ENCODE measurements at regions not wholly inside any gene's neighbourhood (a gene's known extent, or its start where the extent isn't known, plus 50 kb on each side); places are given as distances from the start of the nearest gene placed in this dataset.

- Histone ChIP-seq H3K4me1 (ENCODE audit: control insufficient read depth, insufficient read depth, low read length) (no peaks in the 10 kb centered on the region), H3K9me3 (ENCODE audit: control insufficient read depth, low read length) (no peaks in the 10 kb centered on the region), H3K27ac (ENCODE audit: low read length) (no peak overlapping the region), H3K27me3 (ENCODE audit: control insufficient read depth, insufficient read depth) (no peaks in the 10 kb centered on the region), H3K4me3 (ENCODE audit: low read length) (no peak overlapping the region)
- 61% methylated on average over 21 of the region's 21 CpGs for WGBS
- intact Hi-C loops (cut with DNase I), result no loop called here
- ATAC-seq (no peak), DNase-seq (no peak)
Measured at GRCh38 chr7:1331561-1332467, 99.1 kb downstream of the UNCX start.

GRCh38 chr7:1336509-1336908 lies 103.8 kb downstream of the UNCX start:
- no peaks in the 10 kb centered on the region for H3K27me3 ChIP-seq (ENCODE audit: control insufficient read depth, insufficient read depth)

GRCh38 chr7:1339611-1340010 lies 106.9 kb downstream of the UNCX start:
- no peaks in the 10 kb centered on the region for H3K9me3 ChIP-seq (ENCODE audit: control insufficient read depth, low read length)
- H3K27me3 ChIP-seq (ENCODE audit: control insufficient read depth, insufficient read depth), result no peaks in the 10 kb centered on the region
- DNase-seq (no peak), ATAC-seq (no peak)
- no peak overlapping the region for H3K27ac ChIP-seq (ENCODE audit: low read length)
- no peaks in the 10 kb centered on the region for H3K4me1 ChIP-seq (ENCODE audit: control insufficient read depth, insufficient read depth, low read length)
- intact Hi-C loops (cut with DNase I), result no loop called here
- 84% methylated on average over 2 of the region's 2 CpGs for WGBS
- H3K4me3 ChIP-seq (ENCODE audit: low read length), result no peak overlapping the region

More at GRCh38 chr7:1336509-1336908, 103.8 kb downstream of the UNCX start:
- WGBS, result 83% methylated on average over 3 of the region's 3 CpGs
- intact Hi-C loops (cut with DNase I), result no loop called here
- Histone ChIP-seq H3K4me3 (ENCODE audit: low read length) (no peak overlapping the region), H3K9me3 (ENCODE audit: control insufficient read depth, low read length) (no peaks in the 10 kb centered on the region), H3K4me1 (ENCODE audit: control insufficient read depth, insufficient read depth, low read length) (no peaks in the 10 kb centered on the region), H3K27ac (ENCODE audit: low read length) (no peak overlapping the region)
- ATAC-seq (no peak), DNase-seq (no peak)

GRCh38 chr7:1340031-1340430 lies 107.4 kb downstream of the UNCX start:
- 77% methylated on average over 3 of the region's 3 CpGs for WGBS
- Histone ChIP-seq H3K27me3 (ENCODE audit: control insufficient read depth, insufficient read depth) (no peaks in the 10 kb centered on the region), H3K27ac (ENCODE audit: low read length) (no peak overlapping the region), H3K4me3 (ENCODE audit: low read length) (no peak overlapping the region), H3K4me1 (ENCODE audit: control insufficient read depth, insufficient read depth, low read length) (no peaks in the 10 kb centered on the region), H3K9me3 (ENCODE audit: control insufficient read depth, low read length) (no peaks in the 10 kb centered on the region)
- ATAC-seq (no peak), DNase-seq (no peak)
- intact Hi-C loops (cut with DNase I), result no loop called here

GRCh38 chr7:1340461-1341360 lies 108.0 kb downstream of the UNCX start:
- 83% methylated on average over 29 of the region's 29 CpGs for WGBS
- H3K9me3 ChIP-seq (ENCODE audit: control insufficient read depth, low read length), result no peaks in the 10 kb centered on the region
- H3K27ac ChIP-seq (ENCODE audit: low read length), result no peak overlapping the region
- intact Hi-C loops (cut with DNase I), result no loop called here
- DNase-seq (no peak), ATAC-seq (peak in 1 of 2 donors; percentile 23)
- H3K4me1 ChIP-seq (ENCODE audit: control insufficient read depth, insufficient read depth, low read length), result no peaks in the 10 kb centered on the region
- H3K4me3 ChIP-seq (ENCODE audit: low read length), result no peak overlapping the region
- H3K27me3 ChIP-seq (ENCODE audit: control insufficient read depth, insufficient read depth), result no peaks in the 10 kb centered on the region

- WGBS, result 75% methylated on average over 20 of the region's 20 CpGs
- intact Hi-C loops (cut with DNase I), result no loop called here
- no peak for ATAC-seq
Measured at GRCh38 chr7:1341361-1342089, 108.9 kb downstream of the UNCX start.

GRCh38 chr7:1342090-1342640 lies 109.5 kb downstream of the UNCX start:
- ATAC-seq (no peak), DNase-seq (no peak)
- no peak overlapping the region for H3K27ac ChIP-seq (ENCODE audit: low read length)
- H3K27me3 ChIP-seq (ENCODE audit: control insufficient read depth, insufficient read depth), result no peaks in the 10 kb centered on the region
- H3K4me1 ChIP-seq (ENCODE audit: control insufficient read depth, insufficient read depth, low read length), result no peaks in the 10 kb centered on the region
- H3K4me3 ChIP-seq (ENCODE audit: low read length), result no peak overlapping the region
- H3K9me3 ChIP-seq (ENCODE audit: control insufficient read depth, low read length), result no peaks in the 10 kb centered on the region
- intact Hi-C loops (cut with DNase I), result no loop called here
- WGBS, result 76% methylated on average over 12 of the region's 12 CpGs

More at GRCh38 chr7:1341361-1342089, 108.9 kb downstream of the UNCX start:
- no peak for DNase-seq
- no peaks in the 10 kb centered on the region for H3K4me1 ChIP-seq (ENCODE audit: control insufficient read depth, insufficient read depth, low read length)
- H3K27ac ChIP-seq (ENCODE audit: low read length), result no peak overlapping the region
- H3K9me3 ChIP-seq (ENCODE audit: control insufficient read depth, low read length), result no peaks in the 10 kb centered on the region
- no peak overlapping the region for H3K4me3 ChIP-seq (ENCODE audit: low read length)
- no peaks in the 10 kb centered on the region for H3K27me3 ChIP-seq (ENCODE audit: control insufficient read depth, insufficient read depth)

GRCh38 chr7:1343551-1343950 lies 110.9 kb downstream of the UNCX start:
- Histone ChIP-seq H3K9me3 (ENCODE audit: control insufficient read depth, low read length) (no peaks in the 10 kb centered on the region), H3K4me1 (ENCODE audit: control insufficient read depth, insufficient read depth, low read length) (no peaks in the 10 kb centered on the region), H3K27ac (ENCODE audit: low read length) (no peak overlapping the region), H3K4me3 (ENCODE audit: low read length) (no peak overlapping the region), H3K27me3 (ENCODE audit: control insufficient read depth, insufficient read depth) (no peaks in the 10 kb centered on the region)
- ATAC-seq (no peak), DNase-seq (no peak)
- 55% methylated on average over 10 of the region's 10 CpGs for WGBS
- intact Hi-C loops (cut with DNase I), result no loop called here

GRCh38 chr7:1344421-1344820 lies 111.7 kb downstream of the UNCX start:
- H3K4me3 ChIP-seq (ENCODE audit: low read length), result no peak overlapping the region
- no peak for DNase-seq
- no peaks in the 10 kb centered on the region for H3K4me1 ChIP-seq (ENCODE audit: control insufficient read depth, insufficient read depth, low read length)
- no peak overlapping the region for H3K27ac ChIP-seq (ENCODE audit: low read length)
- H3K27me3 ChIP-seq (ENCODE audit: control insufficient read depth, insufficient read depth), result no peaks in the 10 kb centered on the region
- ATAC-seq, result no peak
- H3K9me3 ChIP-seq (ENCODE audit: control insufficient read depth, low read length), result no peaks in the 10 kb centered on the region
- 77% methylated on average over 12 of the region's 12 CpGs for WGBS
- intact Hi-C loops (cut with DNase I), result no loop called here

- Histone ChIP-seq H3K4me3 (ENCODE audit: low read length) (no peak overlapping the region), H3K27me3 (ENCODE audit: control insufficient read depth, insufficient read depth) (no peaks in the 10 kb centered on the region), H3K27ac (ENCODE audit: low read length) (no peak overlapping the region), H3K9me3 (ENCODE audit: control insufficient read depth, low read length) (no peaks in the 10 kb centered on the region), H3K4me1 (ENCODE audit: control insufficient read depth, insufficient read depth, low read length) (no peaks in the 10 kb centered on the region)
- whole genome bisulfite sequencing, result 81% methylated on average over 25 of the region's 25 CpGs
- no peak for ATAC-seq
- intact Hi-C loops (cut with DNase I), result no loop called here
- peak in 1 of 3 donors; percentile 26 for DNase-seq
Measured at GRCh38 chr7:1344981-1345701, 112.5 kb downstream of the UNCX start.

Measured in right cardiac atrium (tissue), 5 donors.